Mesothelial cell of epicardium (in vitro differentiated cells): ENCODE measurements at regions not wholly inside any gene's neighbourhood (a gene's known extent, or its start where the extent isn't known, plus 50 kb on each side); places are given as distances from the start of the nearest gene placed in this dataset.

Source experiments
- DNase-seq, 2 experiments: peaks; one replicate each; pipeline ENCODE4 v3.0.0; 2021; ENCODE audit warnings: low spot score in 2 of 2; ENCODE audit not compliant: unreplicated experiment in 2 of 2
- H3K27ac Mint-ChIP-seq: 2 replicates; pipeline ENCODE4 v1.8.0; 2021; ENCODE audit warnings: mixed read lengths
- H3K27me3 Mint-ChIP-seq: 2 replicates; pipeline ENCODE4 v1.8.0; 2021; ENCODE audit warnings: low read depth, mixed read lengths
- H3K36me3 Mint-ChIP-seq: 2 replicates; pipeline ENCODE4 v1.8.0; 2021; ENCODE audit warnings: mixed read lengths
- H3K4me1 Mint-ChIP-seq: 2 replicates; pipeline ENCODE4 v1.8.0; 2021; ENCODE audit warnings: mixed read lengths
- H3K4me3 Mint-ChIP-seq: 2 replicates; pipeline ENCODE4 v1.8.0; 2021; ENCODE audit warnings: mild to moderate bottlenecking, moderate library complexity, mixed read lengths
- H3K9me3 Mint-ChIP-seq: 2 replicates; pipeline ENCODE4 v1.8.0; 2021; ENCODE audit warnings: mixed read lengths
- CTCF ChIP-seq: fragments of 200-600 bp; sonication (generic); IDR thresholded peaks from one replicate; pipeline ENCODE4 v1.5.0; 2021; ENCODE audit warnings: antibody characterized with exemption; ENCODE audit not compliant: unreplicated experiment

DNA sequence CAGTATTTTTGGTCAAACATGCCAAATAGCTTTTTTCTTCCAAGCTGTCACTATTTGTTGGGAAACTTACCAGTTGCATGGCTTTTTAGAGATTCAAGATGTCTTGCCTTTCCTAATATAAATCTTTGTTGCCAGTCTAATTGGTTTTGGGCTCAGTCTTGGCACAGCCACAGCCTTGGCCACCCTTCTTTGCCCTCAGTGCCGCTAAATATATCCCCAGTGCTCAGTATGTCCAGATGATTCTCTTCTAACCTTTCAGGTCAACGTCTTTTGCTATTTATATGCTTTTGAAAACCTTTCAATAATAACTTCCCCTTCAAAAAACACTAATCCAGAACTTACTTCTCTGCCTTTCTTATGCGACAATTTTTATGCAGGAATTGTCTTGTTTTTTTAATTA lies 483.1 kb upstream of the ZFHX3 start:
- H3K27me3 Mint-ChIP-seq = peaks cover 16% of the 10 kb centered on the region
- H3K4me3 Mint-ChIP-seq = no peak overlapping the region
- H3K36me3 Mint-ChIP-seq = no peaks in the 10 kb centered on the region

GRCh38 chr16:73530529-73530928 lies 482.6 kb upstream of the ZFHX3 start:
- H3K36me3 Mint-ChIP-seq = no peaks in the 10 kb centered on the region

More for the DNA sequence above, 483.1 kb upstream of the ZFHX3 start:
- no peak for DNase-seq
- no peak overlapping the region for H3K27ac Mint-ChIP-seq
- TF ChIP-seq CTCF = no peak
- H3K4me1 Mint-ChIP-seq = no peaks in the 10 kb centered on the region
- H3K9me3 Mint-ChIP-seq = peaks cover 26% of the 10 kb centered on the region

DNA sequence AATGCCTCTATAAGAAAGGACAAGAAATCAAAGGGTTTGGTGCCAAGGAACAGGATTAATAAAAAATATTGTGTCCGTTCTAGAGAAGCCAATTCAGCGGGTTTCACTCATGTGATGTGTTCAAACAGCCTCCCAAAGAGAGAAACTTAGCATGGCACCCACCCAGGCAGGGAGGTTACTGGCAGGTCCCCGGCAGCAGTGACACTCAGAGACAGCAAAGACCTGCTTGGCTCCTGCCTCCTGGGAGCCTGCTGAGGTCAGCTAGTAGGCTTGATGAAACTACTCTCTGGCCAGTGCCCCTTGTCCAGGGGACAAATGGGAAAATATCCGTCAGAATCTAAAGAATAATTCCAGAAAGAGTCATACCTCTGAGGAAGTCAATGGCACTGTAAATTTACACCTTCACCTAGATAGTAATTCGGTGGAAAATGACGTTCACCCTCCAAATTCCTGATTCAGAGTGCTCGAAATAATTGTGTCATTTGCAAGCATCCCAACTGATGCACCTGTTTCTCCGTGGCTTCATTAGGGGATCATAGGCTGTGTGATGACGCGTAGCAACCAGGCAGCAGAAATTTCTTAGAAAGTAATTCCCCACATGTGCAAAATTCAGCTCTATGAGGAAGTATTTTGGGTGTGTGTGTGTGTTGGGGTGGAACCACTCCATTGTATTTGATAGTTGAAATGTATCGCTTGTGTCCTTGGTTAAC lies 481.5 kb upstream of the ZFHX3 start:
- Mint-ChIP-seq H3K27ac (no peak overlapping the region), H3K27me3 (peaks cover 16% of the 10 kb centered on the region), H3K36me3 (no peaks in the 10 kb centered on the region), H3K4me1 (no peaks in the 10 kb centered on the region), H3K9me3 (peaks cover 22% of the 10 kb centered on the region), H3K4me3 (no peak overlapping the region)
- no peak for TF ChIP-seq CTCF
- DNase-seq = no peak

More at GRCh38 chr16:73530529-73530928, 482.6 kb upstream of the ZFHX3 start:
- no peak overlapping the region for H3K27ac Mint-ChIP-seq
- H3K9me3 Mint-ChIP-seq = peaks cover 26% of the 10 kb centered on the region
- no peak for DNase-seq
- H3K4me3 Mint-ChIP-seq = no peak overlapping the region
- no peak for TF ChIP-seq CTCF
- no peaks in the 10 kb centered on the region for H3K4me1 Mint-ChIP-seq
- H3K27me3 Mint-ChIP-seq = peaks cover 16% of the 10 kb centered on the region

DNA sequence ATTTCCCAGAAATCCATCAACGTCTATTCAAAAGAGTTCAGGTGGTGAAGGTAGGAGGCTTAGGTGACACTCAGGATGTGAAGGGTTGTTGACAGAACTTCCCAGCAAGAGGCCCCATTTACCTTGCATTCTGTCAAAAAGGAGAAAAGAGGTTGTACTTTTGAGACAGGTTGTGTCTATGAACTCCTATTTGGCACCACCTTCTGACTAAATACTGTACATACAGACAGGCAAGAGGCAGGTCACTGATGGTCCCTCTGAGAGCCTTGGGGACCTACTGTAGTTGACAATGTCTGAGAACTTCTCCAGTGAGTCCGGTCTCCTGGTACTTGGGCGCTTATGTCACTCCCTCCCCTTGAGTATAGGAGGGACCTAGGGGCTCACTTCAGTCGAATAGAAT lies 479.3 kb upstream of the ZFHX3 start:
- Mint-ChIP-seq H3K36me3 (no peaks in the 10 kb centered on the region), H3K4me3 (no peak overlapping the region), H3K4me1 (no peaks in the 10 kb centered on the region), H3K27ac (no peak overlapping the region), H3K9me3 (peaks cover 2% of the 10 kb centered on the region), H3K27me3 (peaks cover 7% of the 10 kb centered on the region)
- TF ChIP-seq CTCF = no peak
- DNase-seq = no peak

DNA sequence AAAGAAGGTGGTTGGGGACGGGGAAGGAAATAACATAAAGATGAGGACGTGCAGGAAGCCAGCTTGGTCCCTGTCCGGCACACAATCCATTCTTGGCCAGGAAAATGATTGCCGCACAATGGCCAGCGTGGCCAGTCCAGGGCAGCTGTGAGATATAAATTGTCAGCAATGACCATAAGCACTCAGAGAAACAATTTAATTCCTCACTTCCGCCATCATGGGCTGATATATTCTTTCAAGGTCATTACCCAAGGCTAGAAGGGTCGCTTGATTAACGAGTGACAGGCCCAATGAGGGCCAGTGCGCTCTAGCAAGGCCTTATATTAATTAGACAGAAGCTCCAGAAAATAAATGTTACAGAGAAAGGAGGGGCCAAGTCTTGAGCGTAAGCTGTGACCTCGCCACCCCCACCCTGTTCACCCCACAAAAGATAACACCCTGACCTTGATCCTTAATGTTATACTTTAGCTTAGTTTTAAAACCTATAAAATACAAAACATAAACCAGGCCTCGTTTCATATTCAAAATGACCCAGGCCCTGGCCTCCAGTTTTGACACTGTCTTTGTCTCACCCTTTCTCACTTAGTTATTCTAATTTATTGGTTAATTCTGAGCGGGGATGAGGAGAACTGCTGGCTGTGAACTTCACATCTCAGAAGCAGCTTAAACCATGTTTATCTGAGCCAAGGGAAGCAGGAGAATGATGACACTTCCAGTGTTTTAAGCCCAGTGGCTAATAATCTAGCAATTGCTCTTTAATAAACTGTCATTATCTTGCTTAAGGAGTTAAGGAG lies 478.3 kb upstream of the ZFHX3 start:
- no peaks in the 10 kb centered on the region for H3K36me3 Mint-ChIP-seq
- no peaks in the 10 kb centered on the region for H3K4me1 Mint-ChIP-seq
- DNase-seq = no peak
- peaks cover 7% of the 10 kb centered on the region for H3K27me3 Mint-ChIP-seq
- no peaks in the 10 kb centered on the region for H3K9me3 Mint-ChIP-seq
- TF ChIP-seq CTCF = no peak
- H3K27ac Mint-ChIP-seq = no peak overlapping the region
- H3K4me3 Mint-ChIP-seq = no peak overlapping the region
